Inflammatory macrophage (primary cell): ENCODE measurements at regions not wholly inside any gene's neighbourhood (a gene's known extent, or its start where the extent isn't known, plus 50 kb on each side); places are given as distances from the start of the nearest gene placed in this dataset.
"Not testable (repeated sequence)": the region's sequence is repeated elsewhere in the genome, so short reads cannot be mapped to it uniquely, and the experiment has no call there.

Experiments
- DNase-seq, 2 donors: peaks; one replicate each; pipeline ENCODE4 v3.0.0-alpha.2; 2020 to 2022

- not testable (repeated sequence) for DNase-seq
These were observed 545.4 kb downstream of the CDY1 start for GRCh38 chrY:26167332-26167731.

GRCh38 chrY:26179326-26179725 is 557.4 kb downstream of the CDY1 start:
- not testable (repeated sequence) for DNase-seq

- not testable (repeated sequence) for DNase-seq
These were observed 603.1 kb downstream of the CDY1 start for GRCh38 chrY:26224974-26225373.

GRCh38 chrY:26225468-26225867 is 603.6 kb downstream of the CDY1 start:
- not testable (repeated sequence) for DNase-seq

GRCh38 chrY:26240944-26241343 is 619.0 kb downstream of the CDY1 start:
- DNase-seq = not testable (repeated sequence)

GRCh38 chrY:26254262-26254661 is 632.3 kb downstream of the CDY1 start:
- DNase-seq = not testable (repeated sequence)

- DNase-seq = not testable (repeated sequence)
These were observed 643.5 kb downstream of the CDY1 start for GRCh38 chrY:26265449-26265848.

GRCh38 chrY:26268421-26268820 is 646.5 kb downstream of the CDY1 start:
- not testable (repeated sequence) for DNase-seq

- DNase-seq = not testable (repeated sequence)
These were observed 647.0 kb downstream of the CDY1 start for GRCh38 chrY:26268934-26269333.

GRCh38 chrY:26273089-26273488 is 651.2 kb downstream of the CDY1 start:
- DNase-seq = not testable (repeated sequence)

GRCh38 chrY:26306046-26306445 is 684.1 kb downstream of the CDY1 start:
- DNase-seq = not testable (repeated sequence)

- not testable (repeated sequence) for DNase-seq
These were observed 684.9 kb downstream of the CDY1 start for GRCh38 chrY:26306630-26307385.

- not testable (repeated sequence) for DNase-seq
These were observed 686.4 kb downstream of the CDY1 start for GRCh38 chrY:26308308-26308707.

- peak; percentile 1 to 24 for DNase-seq
These were observed 693.1 kb downstream of the CDY1 start for GRCh38 chrY:26315065-26315464.

- DNase-seq = not testable (repeated sequence)
These were observed 697.7 kb downstream of the CDY1 start for GRCh38 chrY:26319488-26320202.

- DNase-seq = not testable (repeated sequence)
These were observed 700.8 kb downstream of the CDY1 start for GRCh38 chrY:26322756-26323155.

- DNase-seq = not testable (repeated sequence)
These were observed 731.0 kb downstream of the CDY1 start for GRCh38 chrY:26352931-26353330.

- no peak for DNase-seq
These were observed 732.3 kb downstream of the CDY1 start for GRCh38 chrY:26354191-26354590.

- not testable (repeated sequence) for DNase-seq
These were observed 738.0 kb downstream of the CDY1 start for GRCh38 chrY:26359869-26360268.

GRCh38 chrY:26360472-26360871 is 738.6 kb downstream of the CDY1 start:
- not testable (repeated sequence) for DNase-seq

- not testable (repeated sequence) for DNase-seq
These were observed 741.5 kb downstream of the CDY1 start for GRCh38 chrY:26363442-26363841.

- DNase-seq = not testable (repeated sequence)
These were observed 744.2 kb downstream of the CDY1 start for GRCh38 chrY:26366091-26366490.

- DNase-seq = not testable (repeated sequence)
These were observed 750.6 kb downstream of the CDY1 start for GRCh38 chrY:26372480-26372879.
